Liver (tissue), 7 donors: ENCODE measurements at regions not wholly inside any gene's neighbourhood (a gene's known extent, or its start where the extent isn't known, plus 50 kb on each side); places are given as distances from the start of the nearest gene placed in this dataset.

Source experiments
- DNase-seq: peaks from one replicate; pipeline ENCODE4 v3.0.0-alpha.2; 2017; ENCODE audit warnings: low spot score
- H3K27ac ChIP-seq, 2 donors: one replicate each; pipeline ENCODE4 v1.7.0; 2013; ENCODE audit warnings: inconsistent platforms in 2 of 2, low read length in 2 of 2, control low read depth in 1 of 2, low read depth in 1 of 2, mild to moderate bottlenecking in 1 of 2
- H3K27me3 ChIP-seq, 4 donors: one replicate each; pipeline versions ENCODE4 v1.6.1 to v1.7.0; 2013; ENCODE audit warnings: low read length in 3 of 4, inconsistent platforms in 1 of 4, mild to moderate bottlenecking in 1 of 4, moderate library complexity in 1 of 4; ENCODE audit not compliant: control insufficient read depth in 4 of 4, insufficient read depth in 4 of 4
- H3K36me3 ChIP-seq, 4 donors: one replicate each; pipeline versions ENCODE4 v1.6.1 to v1.7.0; 2013; ENCODE audit warnings: low read length in 3 of 4, mild to moderate bottlenecking in 3 of 4, low read depth in 1 of 4, moderate library complexity in 1 of 4; ENCODE audit not compliant: control insufficient read depth in 4 of 4, insufficient read depth in 3 of 4
- H3K4me1 ChIP-seq, 4 donors: one replicate each; pipeline versions ENCODE4 v1.6.1 to v1.7.0; 2013; ENCODE audit warnings: low read length in 3 of 4, mild to moderate bottlenecking in 3 of 4, moderate library complexity in 1 of 4; ENCODE audit not compliant: control insufficient read depth in 4 of 4, insufficient read depth in 4 of 4
- H3K4me3 ChIP-seq, 3 donors: one replicate each; pipeline versions ENCODE4 v1.6.1 to v1.7.0; 2013; ENCODE audit warnings: low read length in 3 of 3, control low read depth in 1 of 3, low read depth in 1 of 3, mild to moderate bottlenecking in 1 of 3
- H3K9ac ChIP-seq, 2 donors: one replicate each; pipeline ENCODE4 v1.7.0; 2013; ENCODE audit warnings: low read length in 2 of 2, mild to moderate bottlenecking in 2 of 2, moderate library complexity in 2 of 2, control low read depth in 1 of 2, low read depth in 1 of 2
- H3K9me3 ChIP-seq, 4 donors: one replicate each; pipeline versions ENCODE4 v1.6.1 to v1.7.0; 2013; ENCODE audit warnings: low read length in 3 of 4; ENCODE audit not compliant: control insufficient read depth in 4 of 4
- ATF3 ChIP-seq: IDR thresholded peaks from 2 replicates; pipeline ENCODE4 v1.6.1; 2016; ENCODE audit warnings: antibody characterized with exemption
- EGR1 ChIP-seq, 2 donors: IDR thresholded peaks; 2 replicates each; pipeline ENCODE4 v1.6.1; 2016 to 2018; ENCODE audit warnings: antibody characterized with exemption in 2 of 2, low read depth in 2 of 2
- FOXA2 ChIP-seq: IDR thresholded peaks from 2 replicates; pipeline ENCODE4 v1.6.1; 2016; ENCODE audit warnings: antibody characterized with exemption
- GABPA ChIP-seq, 2 donors: IDR thresholded peaks in 1 of 2; conservative IDR thresholded peaks in 1 of 2; 2 replicates each; pipeline ENCODE4 v1.6.1; 2016; ENCODE audit warnings: antibody characterized with exemption in 2 of 2, mild to moderate bottlenecking in 1 of 2, moderate library complexity in 1 of 2
- HNF4A ChIP-seq, 2 donors: conservative IDR thresholded peaks; 2 replicates each; pipeline ENCODE4 v1.6.1; 2016; ENCODE audit warnings: antibody characterized with exemption in 2 of 2, mild to moderate bottlenecking in 2 of 2
- HNF4G ChIP-seq: IDR thresholded peaks from 2 replicates; pipeline ENCODE4 v1.6.1; 2016; ENCODE audit warnings: antibody characterized with exemption
- JUND ChIP-seq, 2 donors: IDR thresholded peaks; 2 replicates each; pipeline ENCODE4 v1.6.1; 2016; ENCODE audit warnings: antibody characterized with exemption in 2 of 2
- NR2F2 ChIP-seq: IDR thresholded peaks from 2 replicates; pipeline ENCODE4 v1.6.1; 2016; ENCODE audit warnings: antibody characterized with exemption
- RAD21 ChIP-seq, 2 donors: IDR thresholded peaks; 2 replicates each; pipeline ENCODE4 v1.6.1; 2016; ENCODE audit warnings: antibody characterized with exemption in 2 of 2, mild to moderate bottlenecking in 2 of 2
- REST ChIP-seq: IDR thresholded peaks from 2 replicates; pipeline ENCODE4 v1.6.1; 2016; ENCODE audit warnings: antibody characterized with exemption, mild to moderate bottlenecking
- RXRA ChIP-seq, 2 donors: IDR thresholded peaks; 2 replicates each; pipeline ENCODE4 v1.6.1; 2017 to 2018; ENCODE audit warnings: antibody characterized with exemption in 2 of 2, mild to moderate bottlenecking in 1 of 2
- SP1 ChIP-seq: IDR thresholded peaks from 2 replicates; pipeline ENCODE4 v1.6.1; 2018; ENCODE audit warnings: antibody characterized with exemption, mild to moderate bottlenecking
- TAF1 ChIP-seq: conservative IDR thresholded peaks from 2 replicates; pipeline ENCODE4 v1.6.1; 2016; ENCODE audit warnings: antibody characterized with exemption, mild to moderate bottlenecking
- ZBTB33 ChIP-seq: IDR thresholded peaks from 2 replicates; pipeline ENCODE4 v1.6.1; 2016; ENCODE audit warnings: antibody characterized with exemption
- WGBS: extraction: QIAGEN DNeasy Blood & Tissue Kit; methylation state at CpG from one replicate; pipeline ENCODE4 v1.1.7; 2013; 5-methylcytosine and 5-hydroxymethylcytosine counted together
- TF ChIP-seq, protein P1 (sequence below): IDR thresholded peaks from 2 replicates; pipeline ENCODE4 v1.6.1; 2016; ENCODE audit warnings: antibody characterized with exemption
- donor health status: healthy.
- donor health status: healthy.
- donor health status: healthy.
- donor health status: healthy.

DNA sequence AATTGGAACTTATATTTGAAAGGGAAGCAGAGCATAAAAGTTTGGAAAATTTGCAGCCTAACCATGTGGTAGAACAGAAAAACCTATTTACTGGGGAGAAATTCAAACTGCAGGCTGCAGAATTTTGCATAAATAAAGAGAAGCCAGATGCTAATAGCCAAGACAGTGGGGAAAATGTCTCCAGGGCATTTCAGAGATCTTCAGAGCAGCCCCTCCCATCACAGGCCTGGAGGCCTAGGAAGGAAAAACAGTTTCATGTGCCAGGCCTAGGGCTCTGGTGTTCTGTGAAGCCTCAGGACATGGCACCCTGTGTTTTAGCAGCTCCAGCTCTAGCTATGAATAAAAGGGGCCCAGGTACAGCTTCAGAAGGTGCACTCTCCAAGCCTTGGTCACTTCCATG is 648.7 kb upstream of the FRG1 start (continued):
- TF ChIP-seq GABPA (IDR thresholded peaks at IDR 0.05 in 1 of 2, conservative IDR thresholded peaks at IDR 0.05 in 1 of 2) = no peak
- TF ChIP-seq RXRA (IDR thresholded peaks at IDR 0.05) = no peak
- TF ChIP-seq TAF1 = no peak

DNA sequence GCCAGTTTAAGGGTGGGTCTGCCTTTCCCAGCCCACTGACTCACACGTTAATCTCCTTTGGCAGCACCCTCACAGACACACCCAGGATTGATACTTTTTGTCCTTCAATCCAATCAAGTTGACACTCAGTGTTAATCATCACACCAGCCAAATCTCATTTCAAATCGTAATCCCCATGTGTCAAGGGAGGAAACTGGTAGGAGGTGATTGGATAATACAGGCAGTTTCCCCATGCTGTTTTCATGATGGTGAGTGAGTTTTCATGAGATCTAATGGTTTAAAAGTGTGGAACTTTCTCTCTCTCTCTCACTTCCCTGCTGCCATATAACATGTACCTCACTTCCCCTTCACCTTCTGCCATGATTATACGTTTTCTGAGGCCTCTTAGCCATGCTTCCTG is 647.2 kb upstream of the FRG1 start:
- no peaks in the 10 kb centered on the region for H3K4me1 ChIP-seq
- no peak for DNase-seq
- H3K4me3 ChIP-seq = no peak overlapping the region
- no peaks in the 10 kb centered on the region for H3K27me3 ChIP-seq
- no peak overlapping the region for H3K27ac ChIP-seq
- H3K36me3 ChIP-seq = no peaks in the 10 kb centered on the region
- H3K9ac ChIP-seq = no peak overlapping the region
- TF ChIP-seq HNF4G = no peak
- TF ChIP-seq NR2F2 = no peak
- TF ChIP-seq REST = no peak
- TF ChIP-seq, protein P1, sequence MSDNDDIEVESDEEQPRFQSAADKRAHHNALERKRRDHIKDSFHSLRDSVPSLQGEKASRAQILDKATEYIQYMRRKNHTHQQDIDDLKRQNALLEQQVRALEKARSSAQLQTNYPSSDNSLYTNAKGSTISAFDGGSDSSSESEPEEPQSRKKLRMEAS = no peak
- TF ChIP-seq HNF4A (conservative IDR thresholded peaks at IDR 0.05) = no peak
- no peak for TF ChIP-seq RAD21 (IDR thresholded peaks at IDR 0.05)
- no peak for TF ChIP-seq ZBTB33
- TF ChIP-seq JUND (IDR thresholded peaks at IDR 0.05) = no peak
- no peak for TF ChIP-seq SP1
- no peak for TF ChIP-seq TAF1
- TF ChIP-seq EGR1 (IDR thresholded peaks at IDR 0.05; ENCODE audit: low read depth in 2 of 2) = no peak
- no peak for TF ChIP-seq FOXA2
- 66% methylated on average over 3 of the region's 3 CpGs for WGBS
- no peaks in the 10 kb centered on the region for H3K9me3 ChIP-seq

- Histone ChIP-seq H3K36me3 (no peaks in the 10 kb centered on the region), H3K4me1 (no peaks in the 10 kb centered on the region), H3K9me3 (no peaks in the 10 kb centered on the region), H3K9ac (no peak overlapping the region), H3K27me3 (no peaks in the 10 kb centered on the region), H3K4me3 (no peak overlapping the region), H3K27ac (no peak overlapping the region)
- no peak for DNase-seq
- TF ChIP-seq SP1 (no peak), RXRA (IDR thresholded peaks at IDR 0.05) (no peak), HNF4A (conservative IDR thresholded peaks at IDR 0.05) (no peak), FOXA2 (no peak), NR2F2 (no peak), ATF3 (no peak), HNF4G (no peak), GABPA (IDR thresholded peaks at IDR 0.05 in 1 of 2, conservative IDR thresholded peaks at IDR 0.05 in 1 of 2) (no peak)
- TF ChIP-seq, protein P1 = no peak
- 75% methylated on average over 3 of the region's 3 CpGs for WGBS
These were observed 646.1 kb upstream of the FRG1 start for GRCh38 chr4:189294574-189294973.
